Peyer's patch (tissue), 4 donors: ENCODE measurements at regions not wholly inside any gene's neighbourhood (a gene's known extent, or its start where the extent isn't known, plus 50 kb on each side); places are given as distances from the start of the nearest gene placed in this dataset.

Source experiments
- POLR2A ChIP-seq, 2 donors: fragments of 450-650 bp; IDR thresholded peaks; one replicate each; pipeline ENCODE4 v1.5.1; 2017; ENCODE audit warnings: antibody characterized with exemption in 2 of 2, mild to moderate bottlenecking in 2 of 2, moderate library complexity in 2 of 2
- TF ChIP-seq, protein P1 (sequence below), 6 experiments: fragments of 450-650 bp in 4 of 6; fragments of 200-600 bp in 2 of 6; sonication (generic) in 1 of 6; IDR thresholded peaks; one replicate each; pipeline ENCODE4 v1.5.1; 2017 to 2019; ENCODE audit warnings: antibody characterized with exemption in 6 of 6, mild to moderate bottlenecking in 3 of 6, moderate library complexity in 1 of 6

DNA sequence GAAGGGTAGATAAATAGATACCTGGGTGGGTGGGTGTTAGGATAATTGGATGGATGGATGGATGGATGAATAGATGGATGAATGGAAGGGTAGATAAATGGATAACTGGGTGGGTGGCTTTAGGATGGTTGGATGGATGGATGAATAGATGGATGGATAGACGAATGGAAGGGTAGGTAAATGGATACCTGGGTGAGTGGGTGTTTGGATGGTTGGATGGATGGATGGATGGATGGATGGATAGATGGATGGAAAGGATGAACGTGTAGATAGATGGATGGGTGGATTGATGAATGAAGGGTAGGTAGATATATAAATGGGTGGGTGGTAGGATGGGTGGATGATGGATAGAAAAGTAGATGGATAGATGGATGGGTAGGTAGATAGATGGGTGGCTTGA lies 59.8 kb upstream of the RXRA start:
- TF ChIP-seq, protein P1, sequence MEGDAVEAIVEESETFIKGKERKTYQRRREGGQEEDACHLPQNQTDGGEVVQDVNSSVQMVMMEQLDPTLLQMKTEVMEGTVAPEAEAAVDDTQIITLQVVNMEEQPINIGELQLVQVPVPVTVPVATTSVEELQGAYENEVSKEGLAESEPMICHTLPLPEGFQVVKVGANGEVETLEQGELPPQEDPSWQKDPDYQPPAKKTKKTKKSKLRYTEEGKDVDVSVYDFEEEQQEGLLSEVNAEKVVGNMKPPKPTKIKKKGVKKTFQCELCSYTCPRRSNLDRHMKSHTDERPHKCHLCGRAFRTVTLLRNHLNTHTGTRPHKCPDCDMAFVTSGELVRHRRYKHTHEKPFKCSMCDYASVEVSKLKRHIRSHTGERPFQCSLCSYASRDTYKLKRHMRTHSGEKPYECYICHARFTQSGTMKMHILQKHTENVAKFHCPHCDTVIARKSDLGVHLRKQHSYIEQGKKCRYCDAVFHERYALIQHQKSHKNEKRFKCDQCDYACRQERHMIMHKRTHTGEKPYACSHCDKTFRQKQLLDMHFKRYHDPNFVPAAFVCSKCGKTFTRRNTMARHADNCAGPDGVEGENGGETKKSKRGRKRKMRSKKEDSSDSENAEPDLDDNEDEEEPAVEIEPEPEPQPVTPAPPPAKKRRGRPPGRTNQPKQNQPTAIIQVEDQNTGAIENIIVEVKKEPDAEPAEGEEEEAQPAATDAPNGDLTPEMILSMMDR (IDR thresholded peaks at IDR 0.05): no peak
- TF ChIP-seq POLR2A (IDR thresholded peaks at IDR 0.05): no peak
